NCI-H2171 (cell line): ENCODE measurements at regions not wholly inside any gene's neighbourhood (a gene's known extent, or its start where the extent isn't known, plus 50 kb on each side); places are given as distances from the start of the nearest gene placed in this dataset.
"Not testable (repeated sequence)": the region's sequence is repeated elsewhere in the genome, so short reads cannot be mapped to it uniquely, and the experiment has no call there.

ENCODE experiments used
- DNase-seq: peaks from one replicate; lab custom pipeline; 2025; lab: John Stamatoyannopoulos, UW

DNA sequence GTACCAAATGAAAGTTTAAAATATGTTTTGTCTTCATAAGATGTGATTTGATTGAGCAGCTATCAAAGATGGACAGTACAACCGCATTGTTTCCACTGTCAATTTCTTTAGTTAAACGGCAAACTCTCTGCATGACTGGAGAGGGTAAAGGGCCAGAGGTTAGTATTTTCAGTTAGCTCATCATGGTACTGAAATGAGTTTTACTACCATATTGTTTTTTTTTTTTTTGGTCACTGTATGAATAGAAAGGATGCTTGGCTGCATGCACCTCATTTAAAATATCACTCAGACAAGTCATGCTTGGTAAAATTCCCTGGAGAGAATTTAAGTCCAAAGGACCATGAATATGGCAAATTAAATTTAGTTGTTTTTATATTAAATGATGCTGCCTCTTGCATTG, 942.1 kb upstream of the SPRY2 start:
- DNase-seq: no peak

DNA sequence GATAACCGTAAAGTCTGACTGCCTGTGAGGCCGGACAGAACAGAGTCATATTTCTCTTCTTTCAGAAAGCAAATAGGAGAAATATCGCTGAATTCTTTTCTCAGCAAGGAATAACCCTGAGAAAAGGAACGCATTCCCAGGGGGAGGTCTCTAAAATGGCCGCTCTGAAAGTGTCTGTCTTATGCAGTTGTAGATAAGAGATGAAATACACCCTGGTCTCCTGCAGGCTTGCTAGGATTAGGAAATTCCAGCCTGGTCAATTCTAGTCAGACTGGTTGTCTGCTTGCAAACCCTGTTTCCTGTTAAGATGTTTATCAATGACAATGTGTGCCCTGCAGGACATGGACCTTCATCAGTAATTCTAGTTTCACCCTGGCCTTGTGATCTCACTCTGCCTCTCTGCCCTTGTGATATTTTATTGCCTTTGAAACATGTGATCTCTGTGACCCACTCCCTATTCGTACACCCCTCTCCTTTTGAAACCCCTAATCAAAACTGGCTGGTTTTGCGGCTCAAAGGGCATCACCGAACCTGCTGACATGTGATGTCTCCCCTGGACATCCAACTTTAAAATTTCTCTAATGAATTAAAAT, 934.8 kb upstream of the SPRY2 start:
- DNase-seq: no peak

DNA sequence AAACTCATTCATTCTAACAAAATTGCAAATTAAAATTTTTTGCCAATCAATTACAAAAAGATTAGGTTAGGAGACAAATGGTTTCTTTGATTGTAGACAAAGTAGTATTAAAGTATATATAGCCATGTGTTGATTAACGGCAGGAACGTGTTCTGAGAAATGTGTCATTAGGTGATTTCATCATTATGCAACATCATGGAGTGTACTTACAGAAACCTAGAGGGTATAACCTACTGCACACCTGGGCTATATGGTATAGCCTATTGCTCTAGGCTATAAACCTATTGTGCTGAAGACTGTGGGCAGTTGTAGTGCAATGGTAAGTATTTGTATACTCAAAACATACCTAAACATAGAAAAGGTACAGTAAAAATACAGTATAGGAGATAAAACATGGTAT, 906.8 kb upstream of the SPRY2 start:
- DNase-seq: no peak

DNA sequence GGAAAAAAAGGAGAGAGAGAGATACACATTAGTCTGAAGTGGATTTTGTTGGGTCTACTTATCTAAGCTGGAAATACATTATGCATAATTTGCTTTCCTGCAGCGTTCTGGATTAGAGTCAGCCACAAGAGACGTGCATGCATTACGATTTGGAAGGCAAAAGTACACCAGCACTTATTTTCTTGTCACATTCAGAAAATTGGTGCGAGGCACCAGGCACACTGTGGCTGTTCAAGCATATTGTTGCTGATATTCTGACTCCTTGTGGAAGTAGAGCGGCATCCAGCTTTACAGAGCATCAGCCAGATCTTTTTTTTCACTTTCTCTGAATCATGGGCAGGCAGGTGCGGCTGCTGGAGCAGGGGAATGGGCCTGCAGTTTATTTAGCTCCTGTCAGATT, 905.6 kb upstream of the SPRY2 start:
- no peak for DNase-seq

DNA sequence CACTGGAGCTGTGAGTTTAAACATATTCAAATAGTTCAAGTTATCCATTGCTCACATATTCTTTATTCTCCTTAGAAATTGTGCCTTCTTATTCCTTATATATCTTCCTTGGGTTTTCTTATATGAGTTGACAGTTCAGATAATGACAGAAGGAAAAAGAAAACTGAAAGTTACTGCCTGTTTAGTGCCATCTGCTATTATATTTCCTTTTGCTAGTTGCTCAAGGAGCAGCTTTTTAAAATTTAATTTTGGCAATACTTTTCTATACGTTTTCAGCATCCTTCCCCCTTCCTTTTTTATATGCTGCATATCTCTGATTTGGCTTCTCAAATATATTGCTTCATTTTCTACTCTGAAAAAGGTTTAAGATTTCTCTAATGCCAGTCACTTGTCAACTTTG, 903.1 kb upstream of the SPRY2 start:
- no peak for DNase-seq

DNA sequence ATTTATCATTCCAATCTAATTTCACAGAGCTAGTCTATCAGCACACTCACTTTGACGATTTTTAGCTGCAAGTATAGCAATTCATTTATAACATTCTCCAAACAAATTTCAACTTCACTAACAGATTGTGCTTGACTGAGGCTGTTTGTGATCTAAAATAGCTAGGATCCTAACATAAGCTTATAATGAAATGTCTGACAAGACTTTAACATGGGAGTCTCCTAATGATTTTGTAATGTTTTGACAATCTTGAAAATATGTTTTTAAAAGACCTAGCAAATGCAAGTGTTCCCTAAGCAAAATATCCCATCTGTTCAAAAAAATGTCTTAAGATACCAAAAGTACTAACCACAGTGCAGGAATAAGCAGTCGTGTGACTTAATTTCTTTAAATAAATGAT, 889.5 kb upstream of the SPRY2 start:
- DNase-seq: no peak

DNA sequence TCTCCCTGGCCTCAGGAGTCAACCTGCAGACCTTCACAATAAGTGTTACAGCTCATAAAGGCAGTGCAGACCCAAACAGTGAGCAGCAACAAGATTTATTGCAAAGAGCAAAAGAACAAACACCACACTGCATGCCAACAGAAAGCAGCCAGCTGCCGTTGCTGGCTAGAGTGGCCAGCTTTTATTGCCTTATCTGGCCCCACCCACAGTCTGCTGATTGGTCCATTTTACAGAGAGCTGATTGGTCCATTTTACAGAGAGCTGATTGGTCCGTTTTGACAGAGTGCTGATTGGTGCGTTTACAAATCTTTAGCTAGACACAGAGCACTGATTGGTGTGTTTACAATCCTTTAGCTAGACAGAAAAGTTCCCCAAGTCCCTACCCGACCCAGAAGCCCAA, 885.9 kb upstream of the SPRY2 start:
- not testable (repeated sequence) for DNase-seq

DNA sequence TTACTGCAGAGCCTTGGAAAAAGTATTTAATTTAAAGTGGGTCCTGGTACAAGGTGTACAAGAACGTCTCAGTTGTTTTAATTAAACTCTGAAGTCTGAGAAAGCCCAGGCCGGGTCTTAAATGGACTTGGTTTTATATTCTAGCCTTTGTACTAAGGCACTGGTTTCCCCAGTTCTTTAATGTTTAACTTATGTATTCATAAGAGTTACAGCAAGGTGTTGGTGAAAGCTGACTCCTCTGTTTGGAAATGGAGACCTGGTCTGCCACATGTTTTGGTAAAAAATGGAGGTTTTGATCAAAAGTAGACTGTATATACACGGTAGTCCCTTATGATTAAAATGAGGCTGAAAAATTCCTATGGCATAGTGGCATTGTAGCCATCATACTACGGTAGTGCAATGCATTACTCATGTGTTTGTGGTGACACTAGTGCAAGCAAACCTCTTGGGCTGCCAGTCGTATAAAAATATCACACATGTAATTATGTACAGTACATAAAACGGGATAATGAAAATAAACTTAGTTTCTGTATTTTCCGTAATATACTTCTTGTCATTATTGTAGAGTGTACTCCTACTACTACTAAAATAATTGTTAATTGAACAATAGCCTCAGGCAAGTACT, 883.4 kb upstream of the SPRY2 start:
- no peak for DNase-seq

DNA sequence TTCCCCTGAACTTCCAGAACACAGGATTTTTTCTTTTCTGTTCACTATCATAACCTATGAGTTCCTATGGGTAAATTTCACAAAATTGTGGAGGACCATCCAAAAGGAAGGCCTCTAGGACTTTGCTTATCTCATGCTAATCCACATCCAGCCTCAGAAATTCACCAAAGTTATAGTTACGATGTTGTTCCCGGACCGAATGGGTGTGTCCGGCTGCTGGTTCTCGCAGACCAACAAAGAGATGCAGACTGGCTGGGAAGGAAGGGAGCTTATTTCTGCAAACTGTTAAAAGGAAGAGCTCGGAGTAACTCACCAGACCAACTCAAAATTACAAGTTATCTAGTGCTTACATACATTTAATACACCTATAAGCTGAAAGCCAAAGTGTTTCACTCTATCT, 882.9 kb upstream of the SPRY2 start:
- no peak for DNase-seq

DNA sequence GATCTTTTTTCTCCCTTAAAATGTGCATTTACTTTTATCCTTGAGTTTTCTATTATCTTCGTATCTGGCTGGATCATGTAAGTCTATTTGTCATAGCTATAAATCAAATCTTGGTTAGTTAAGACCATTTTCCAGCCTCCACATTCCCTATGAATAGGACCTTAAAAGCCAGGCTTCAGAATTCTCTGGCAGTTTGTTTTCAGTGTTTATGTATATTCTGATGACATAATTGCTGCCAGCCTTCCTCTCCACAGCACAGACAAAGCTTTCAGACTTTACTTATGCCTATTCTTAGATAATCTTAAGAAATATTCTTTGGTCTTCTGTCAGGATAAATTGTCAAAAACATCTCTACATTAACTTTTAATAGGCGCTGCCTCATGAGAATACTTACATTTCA, 870.8 kb upstream of the SPRY2 start:
- no peak for DNase-seq

DNA sequence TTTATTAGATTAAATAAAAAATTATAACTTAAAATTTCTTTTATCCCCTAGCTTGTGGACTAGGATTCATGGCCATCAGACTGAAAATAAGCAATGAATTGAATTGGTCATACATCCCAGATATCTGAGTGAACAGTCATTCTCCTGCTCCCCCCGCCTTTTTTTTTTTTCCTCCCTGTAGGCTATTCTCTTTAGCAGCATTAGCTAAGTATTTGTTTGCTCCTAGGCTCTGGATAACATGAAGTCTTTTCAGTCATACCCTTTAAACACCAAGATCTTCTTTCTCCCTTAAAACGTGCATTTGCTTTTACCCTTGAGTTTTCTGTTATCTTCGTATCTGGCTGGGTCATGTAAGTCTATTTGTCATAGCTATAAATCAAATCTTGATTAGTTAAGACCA, 866.7 kb upstream of the SPRY2 start:
- no peak for DNase-seq

DNA sequence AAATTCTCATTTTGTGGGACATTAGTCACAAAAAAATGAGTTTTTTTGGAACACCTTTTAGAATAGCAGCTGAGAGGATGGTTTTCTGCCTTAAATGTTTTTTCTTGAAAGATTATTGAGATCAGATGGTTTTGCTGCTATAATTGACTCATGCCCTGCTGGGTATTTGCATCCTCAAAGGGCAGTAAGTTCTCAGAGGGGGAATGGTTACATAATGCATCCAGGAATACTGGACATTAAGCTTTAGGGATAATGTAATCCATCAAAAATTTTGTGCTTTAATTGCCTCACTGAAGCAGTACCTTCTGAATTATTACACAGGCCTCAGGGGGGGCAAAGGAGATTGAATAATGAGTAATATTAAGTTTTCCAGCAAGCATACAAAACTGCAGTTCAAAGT, 866.3 kb upstream of the SPRY2 start:
- no peak for DNase-seq

DNA sequence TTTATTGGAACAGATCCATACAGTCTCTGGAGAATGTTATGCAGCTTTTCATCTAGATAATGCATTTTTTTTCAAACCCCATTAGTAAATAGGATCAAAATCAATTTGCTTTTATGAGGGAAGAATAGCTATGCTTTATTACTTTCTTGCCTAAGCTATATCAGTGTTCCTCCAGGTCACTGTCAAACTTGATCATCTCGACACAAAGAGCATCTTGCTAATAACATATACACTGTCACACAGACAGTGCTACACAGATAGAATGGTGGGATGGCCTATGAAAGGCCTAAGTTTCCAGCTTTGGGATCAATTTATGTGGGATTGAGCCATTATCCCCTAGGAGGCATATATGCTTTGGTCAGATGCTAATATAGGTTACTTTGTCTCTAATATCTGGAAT, 862.9 kb upstream of the SPRY2 start:
- no peak for DNase-seq

DNA sequence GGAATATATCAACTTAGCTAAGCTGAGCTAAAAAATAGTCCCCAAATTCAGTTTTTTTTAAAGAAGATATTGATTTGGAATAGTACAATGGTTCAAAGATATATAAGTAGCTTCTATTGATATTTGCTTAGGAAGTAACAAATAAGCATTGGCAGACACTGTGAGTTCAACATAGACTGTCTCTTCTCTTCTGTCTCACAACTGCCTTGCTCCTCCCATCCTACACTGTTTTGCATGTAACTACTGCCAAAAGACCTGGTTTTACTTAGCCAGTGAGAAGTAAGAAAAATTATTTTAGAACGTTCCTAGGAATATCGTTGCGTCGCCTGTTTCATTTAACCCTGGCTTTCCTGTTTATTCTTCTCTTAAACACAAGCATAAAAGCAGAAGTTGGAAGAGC, 859.0 kb upstream of the SPRY2 start:
- no peak for DNase-seq

DNA sequence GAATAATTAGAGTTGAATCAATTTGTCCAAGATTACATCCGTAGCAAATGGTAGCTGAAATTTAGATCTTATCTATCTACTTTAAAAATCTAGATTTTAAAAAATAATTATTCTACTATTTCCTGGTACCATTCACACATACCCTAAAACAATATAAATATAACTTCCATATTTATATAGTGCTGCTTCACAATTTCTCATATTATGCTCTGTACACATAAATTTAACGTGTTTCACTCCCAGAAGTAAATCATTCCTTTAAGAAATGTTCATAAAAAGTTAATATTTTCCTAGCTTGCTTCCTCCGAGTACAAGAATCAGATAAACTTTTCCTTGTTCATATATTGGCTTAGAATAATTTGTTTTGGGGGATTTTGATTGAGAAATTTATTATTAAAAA, 857.0 kb upstream of the SPRY2 start:
- no peak for DNase-seq

DNA sequence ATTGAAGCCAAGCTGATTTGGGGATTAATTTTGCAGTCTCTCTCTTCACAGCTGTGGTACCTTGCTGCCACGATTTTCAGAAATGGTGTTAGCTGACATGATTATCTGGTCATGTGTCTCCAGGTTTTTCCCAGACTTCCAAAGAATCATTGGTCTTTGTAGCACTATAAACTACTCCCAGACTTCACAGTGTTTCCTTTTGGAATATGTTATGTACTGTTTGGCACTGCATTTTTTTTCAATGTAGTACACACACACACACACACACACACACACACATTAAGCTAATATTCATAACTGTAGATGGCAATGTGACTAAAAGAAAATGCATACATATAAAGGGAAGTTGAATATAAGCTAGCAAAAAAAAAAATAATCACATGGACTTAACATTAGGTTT, 856.6 kb upstream of the SPRY2 start:
- DNase-seq: no peak

DNA sequence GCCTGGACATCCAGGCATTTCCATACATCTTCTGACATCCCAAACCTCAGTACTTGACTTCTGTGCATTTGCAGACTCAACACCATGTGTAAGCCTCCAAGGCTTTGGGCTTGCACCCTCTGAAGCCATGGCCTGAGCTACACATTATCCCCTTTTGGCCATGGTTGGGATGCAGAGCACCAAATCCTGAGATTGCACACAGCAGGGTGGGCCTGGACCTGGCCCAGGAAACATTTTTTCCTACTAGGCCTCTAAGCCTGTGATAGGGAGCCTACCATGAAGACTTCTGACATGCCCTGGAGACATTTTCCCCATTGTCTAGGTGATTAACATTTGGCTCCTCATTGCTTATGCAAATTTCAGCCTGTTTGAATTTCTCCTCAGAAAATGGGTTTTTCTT, 853.4 kb upstream of the SPRY2 start:
- DNase-seq: no peak

DNA sequence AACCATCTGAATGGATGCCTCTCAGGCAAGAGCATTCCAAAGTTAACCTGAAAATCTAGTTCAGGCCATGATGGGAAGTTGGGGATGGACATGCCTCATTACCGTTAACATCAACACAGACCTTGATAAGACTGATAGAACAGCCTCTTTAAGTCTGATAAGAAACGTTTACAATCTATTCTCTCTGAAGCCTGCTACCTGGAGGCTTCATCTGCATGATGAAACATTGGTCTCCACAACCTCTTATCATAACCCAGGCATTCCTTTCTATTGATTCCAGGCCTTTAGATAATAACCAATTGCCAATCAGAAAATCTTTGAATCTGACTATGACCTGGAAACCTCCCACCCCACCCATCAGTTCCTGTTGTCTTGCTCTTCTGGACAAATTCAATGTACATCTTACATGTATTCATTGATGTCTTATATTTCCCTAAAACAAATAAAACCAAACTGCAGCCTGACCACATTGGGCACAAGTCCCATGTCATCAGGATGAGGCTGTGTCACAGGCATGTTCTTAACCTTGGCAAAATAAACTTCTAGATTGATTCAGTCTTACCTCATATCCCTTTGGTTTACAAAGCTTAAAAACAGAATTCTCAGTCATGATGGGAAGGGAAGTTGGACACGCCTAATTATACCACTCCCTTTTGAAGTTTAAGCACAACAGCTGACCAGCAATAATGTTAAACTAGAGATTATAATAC, 843.8 kb upstream of the SPRY2 start:
- DNase-seq: no peak

DNA sequence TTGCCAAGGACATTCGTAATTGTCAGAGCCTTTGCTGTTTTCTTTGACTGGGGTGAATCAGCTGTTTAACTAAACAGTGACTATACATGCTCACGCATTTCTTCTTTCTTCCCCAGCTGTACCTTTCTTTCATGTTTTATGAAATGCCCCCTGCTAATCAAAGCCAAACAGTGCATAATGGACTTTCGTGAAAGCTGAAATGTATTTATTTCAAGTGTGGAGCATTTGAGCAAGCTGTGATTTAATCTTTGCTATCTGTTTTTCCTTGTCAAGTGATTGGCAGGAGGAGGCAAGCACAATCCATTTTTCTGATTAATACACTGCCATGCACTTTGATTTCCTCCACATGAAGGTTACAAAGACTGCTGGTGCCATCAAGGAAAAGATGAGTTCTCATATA, 831.7 kb upstream of the SPRY2 start:
- DNase-seq: no peak

DNA sequence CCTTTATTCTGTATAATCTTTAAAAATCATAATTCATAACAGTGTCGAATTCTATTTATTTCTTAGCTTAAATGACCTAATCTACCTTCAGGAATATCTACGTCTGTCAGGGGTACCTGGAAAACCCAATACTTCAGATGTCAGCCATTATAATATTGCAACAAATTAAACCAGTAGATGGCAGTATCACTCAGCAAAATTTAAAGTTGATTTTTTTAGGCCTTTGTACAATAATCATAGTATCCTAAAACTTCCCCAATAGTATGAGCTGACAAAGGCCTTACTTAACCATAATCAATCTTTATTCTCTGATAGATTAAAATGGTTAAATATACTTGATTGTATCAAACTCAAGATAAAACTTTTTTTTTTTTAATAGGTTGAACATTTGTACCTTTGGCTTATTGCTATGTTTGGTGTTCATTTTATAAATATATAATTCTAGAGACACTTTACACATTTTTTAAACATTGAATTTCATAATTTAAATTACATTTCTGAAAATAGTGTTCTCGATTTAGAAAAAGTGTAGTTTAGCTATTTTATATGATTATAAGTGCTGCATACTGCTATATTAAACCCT, 830.2 kb upstream of the SPRY2 start:
- no peak for DNase-seq

DNA sequence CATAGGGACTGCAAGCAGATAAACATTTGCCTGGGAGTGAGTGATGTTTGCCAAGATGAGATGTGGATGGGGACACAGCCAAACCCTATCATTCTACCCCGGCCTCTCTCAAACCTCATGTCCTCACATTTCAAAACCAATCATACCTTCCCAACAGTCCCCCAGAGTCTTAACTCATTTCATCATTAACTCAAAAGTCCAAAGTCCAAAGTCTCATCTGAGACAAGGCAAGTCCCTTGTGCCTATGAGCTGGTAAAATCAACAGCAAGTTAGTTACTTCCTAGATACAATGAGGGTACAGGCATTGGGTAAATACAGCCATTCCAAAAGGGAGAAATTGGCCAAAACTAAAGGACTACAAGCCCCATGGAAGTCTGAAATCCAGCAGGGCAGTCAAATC, 822.9 kb upstream of the SPRY2 start:
- DNase-seq: not testable (repeated sequence)

DNA sequence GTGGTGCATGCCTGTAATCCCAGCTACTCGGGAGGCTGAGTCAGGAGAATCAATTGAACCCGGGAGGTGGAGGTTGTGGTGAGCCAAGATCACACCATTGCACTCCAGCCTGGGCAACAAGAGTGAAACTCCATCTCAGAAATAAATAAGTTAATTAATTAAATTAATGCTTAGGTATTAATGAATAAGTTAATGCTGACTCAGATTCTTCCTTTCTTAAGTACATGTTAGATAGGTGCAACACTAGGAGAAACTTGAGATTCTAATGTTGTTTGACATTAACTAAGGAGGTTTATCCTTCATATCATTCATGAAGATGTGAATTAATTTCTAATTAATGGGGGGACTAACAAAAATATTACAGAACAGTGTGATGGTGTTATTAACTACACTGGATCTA, 812.6 kb upstream of the SPRY2 start:
- DNase-seq: no peak

DNA sequence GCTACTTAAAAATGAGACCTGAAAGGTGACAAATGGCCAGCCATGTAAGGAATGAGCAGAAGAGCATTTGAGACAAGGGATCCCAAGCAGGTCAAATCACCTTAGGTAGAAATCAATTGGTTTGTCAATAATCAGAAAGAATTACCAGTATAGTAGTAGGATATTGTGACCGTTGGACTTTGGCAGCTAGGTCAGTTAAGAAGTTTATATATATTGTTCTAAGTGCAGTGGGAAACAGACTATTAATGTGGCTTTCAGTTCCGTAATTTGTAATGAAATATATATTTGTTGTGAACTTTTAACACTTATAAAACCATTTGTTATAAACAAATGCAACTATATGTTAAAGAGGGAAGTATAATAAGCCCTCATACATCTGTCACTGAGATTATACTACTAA, 807.9 kb upstream of the SPRY2 start:
- DNase-seq: no peak

DNA sequence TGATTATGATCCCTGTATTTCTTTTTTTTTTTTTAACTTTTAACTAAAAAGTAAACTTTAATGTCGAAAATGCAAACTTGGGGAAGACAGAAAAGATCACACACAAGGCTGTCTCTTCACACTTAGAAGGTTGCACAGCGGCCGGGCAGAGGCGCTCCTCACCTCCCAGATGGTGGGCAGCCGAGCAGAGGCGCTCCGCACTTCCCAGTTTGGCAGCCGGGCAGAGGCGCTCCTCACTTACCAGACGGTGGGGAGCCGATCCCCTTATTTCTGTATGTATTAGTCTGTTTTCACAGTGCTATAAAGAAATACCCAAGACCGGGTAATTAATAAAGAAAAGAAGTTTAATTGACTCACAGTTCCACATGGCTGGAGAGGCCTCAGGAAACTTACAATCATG, 805.6 kb upstream of the SPRY2 start:
- DNase-seq: not testable (repeated sequence)
